Dermis microvascular lymphatic vessel endothelial cell (primary cell): ENCODE measurements at regions not wholly inside any gene's neighbourhood (a gene's known extent, or its start where the extent isn't known, plus 50 kb on each side); places are given as distances from the start of the nearest gene placed in this dataset.
"Not testable (repeated sequence)": the region's sequence is repeated elsewhere in the genome, so short reads cannot be mapped to it uniquely, and the experiment has no call there.

Experiments used
- DNase-seq, 2 donors: peaks; one replicate each; pipeline versions ENCODE4 v3.0.0 to v3.0.0-alpha.2; 2010; ENCODE audit warnings: low read depth in 2 of 2

DNA sequence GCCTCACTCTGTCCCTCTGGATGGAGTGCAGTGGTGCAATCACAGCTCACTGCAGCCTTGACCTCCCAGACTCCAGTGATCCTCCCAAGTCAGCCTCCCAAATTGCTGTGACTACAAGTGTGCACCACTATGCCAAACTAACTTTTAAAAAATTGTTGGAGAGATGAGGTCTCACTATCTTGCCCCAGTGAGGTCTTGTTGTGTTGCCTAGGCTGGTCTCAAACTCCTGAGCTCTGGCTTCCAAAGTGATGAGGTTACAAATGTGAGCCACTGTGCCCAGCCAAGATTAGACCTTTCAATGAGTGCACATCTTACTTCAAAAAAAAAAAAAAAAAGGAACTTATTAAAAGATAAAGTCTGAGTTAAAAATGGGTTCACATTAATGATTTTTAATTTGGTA lies 1838.1 kb upstream of the DEFB115 start:
- DNase-seq, result no peak

DNA sequence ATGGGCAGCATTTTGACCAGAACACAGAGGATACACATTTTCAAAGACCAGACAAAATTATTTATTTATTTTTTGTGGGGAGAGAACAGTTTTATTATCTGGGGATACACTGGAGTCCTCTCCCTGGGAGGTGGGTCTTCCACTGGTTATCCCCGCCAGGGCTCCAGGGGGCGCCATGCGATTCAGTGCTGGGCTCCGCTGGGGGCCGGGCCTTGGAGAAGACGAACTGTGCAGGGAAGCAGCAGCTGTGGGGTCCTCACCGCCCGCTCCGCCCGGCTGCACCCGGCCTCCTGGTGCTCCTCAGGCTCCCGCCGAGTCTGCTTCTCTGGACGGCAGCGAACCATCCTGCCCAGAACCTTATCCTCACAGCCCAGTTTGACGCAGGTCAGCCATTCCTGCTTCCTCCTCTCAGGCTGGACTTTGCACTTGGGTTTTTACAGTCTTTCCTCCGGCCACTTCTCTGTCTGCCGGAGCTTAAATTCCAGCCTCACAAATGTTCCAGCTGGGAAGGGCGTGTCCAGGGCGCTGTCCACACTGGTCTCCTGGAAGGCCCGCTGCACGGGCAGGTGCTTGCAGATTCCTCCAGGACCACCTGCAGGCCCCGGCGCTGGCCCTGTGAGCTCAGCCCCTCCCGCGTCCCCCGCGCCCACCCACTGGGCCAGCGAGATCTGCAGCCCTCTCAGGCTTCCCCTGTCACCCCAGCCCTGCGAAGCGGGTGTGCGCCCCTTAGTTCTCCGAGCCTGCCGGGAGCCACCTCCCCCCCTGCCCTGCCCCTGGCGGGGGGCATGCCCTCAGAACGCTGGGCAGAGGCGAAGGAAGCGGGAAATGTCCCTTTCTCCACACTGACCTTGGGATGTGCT lies 1830.0 kb upstream of the DEFB115 start:
- no peak for DNase-seq

DNA sequence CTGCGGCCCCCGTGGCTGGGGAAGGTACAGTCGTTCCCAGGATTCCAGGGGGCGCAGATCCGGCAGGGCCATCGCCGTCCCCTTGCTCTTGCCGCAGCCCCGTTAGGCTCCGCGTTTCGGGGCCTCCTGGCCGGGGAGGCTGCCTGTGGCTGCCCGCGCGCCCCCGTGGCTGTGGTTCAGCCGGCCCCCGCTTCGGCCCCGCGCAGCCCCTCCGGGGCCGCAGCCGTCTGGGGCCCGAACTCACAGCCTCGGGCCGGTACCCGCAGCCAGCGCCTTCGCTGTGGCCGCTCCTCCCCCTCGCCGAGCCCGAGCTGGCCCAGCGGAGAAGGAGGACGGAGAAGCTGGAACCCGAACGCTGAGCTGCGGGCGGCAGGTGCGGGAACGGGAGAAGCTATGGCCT lies 1826.9 kb upstream of the DEFB115 start:
- no peak for DNase-seq

DNA sequence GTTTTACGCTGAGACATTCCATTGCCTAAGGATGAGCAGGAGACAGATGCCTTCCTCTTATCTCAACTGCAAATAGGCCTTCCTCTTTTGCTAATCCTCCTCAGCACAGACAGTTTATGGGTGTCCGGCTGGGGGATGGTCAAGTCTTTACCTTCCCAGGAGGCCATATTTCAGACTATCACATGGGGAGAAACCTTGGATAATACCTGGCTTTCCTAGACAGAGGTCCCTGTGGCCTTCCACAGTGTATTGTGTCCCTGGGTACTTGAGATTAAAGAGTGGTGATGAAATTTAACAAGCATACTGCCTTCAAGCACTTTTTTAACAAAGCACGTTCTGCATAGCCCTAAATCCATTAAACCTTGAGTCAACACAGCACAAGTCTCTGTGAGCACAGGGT lies 1816.7 kb upstream of the DEFB115 start:
- not testable (repeated sequence) for DNase-seq

DNA sequence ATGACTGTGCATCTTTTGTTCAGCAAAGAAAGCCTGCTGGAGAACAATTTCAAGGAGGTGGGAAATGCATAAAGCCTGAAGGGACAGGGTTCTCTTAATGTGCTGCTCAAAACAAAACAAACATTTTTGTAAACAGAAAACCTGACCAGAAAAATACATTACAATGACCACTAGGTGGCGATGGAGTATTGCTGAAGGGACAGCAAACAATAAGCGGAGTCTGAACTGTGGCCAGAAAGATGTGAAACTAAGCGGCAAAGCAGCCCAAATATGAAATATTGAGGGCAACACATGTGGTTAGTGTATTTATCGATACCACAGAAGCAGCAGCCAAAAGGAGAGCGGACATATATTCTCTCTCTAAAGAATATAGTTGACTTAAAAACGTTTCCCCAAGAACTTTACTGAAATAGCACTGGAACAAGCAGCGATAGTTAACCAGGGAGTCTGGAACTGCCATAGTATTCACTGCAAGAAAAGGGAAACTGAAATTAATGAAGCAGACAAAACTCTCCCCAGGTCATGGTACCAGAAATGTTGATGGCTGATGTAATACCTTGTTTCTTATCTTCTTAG lies 1814.2 kb upstream of the DEFB115 start:
- peak; percentile 1 to 42 for DNase-seq

DNA sequence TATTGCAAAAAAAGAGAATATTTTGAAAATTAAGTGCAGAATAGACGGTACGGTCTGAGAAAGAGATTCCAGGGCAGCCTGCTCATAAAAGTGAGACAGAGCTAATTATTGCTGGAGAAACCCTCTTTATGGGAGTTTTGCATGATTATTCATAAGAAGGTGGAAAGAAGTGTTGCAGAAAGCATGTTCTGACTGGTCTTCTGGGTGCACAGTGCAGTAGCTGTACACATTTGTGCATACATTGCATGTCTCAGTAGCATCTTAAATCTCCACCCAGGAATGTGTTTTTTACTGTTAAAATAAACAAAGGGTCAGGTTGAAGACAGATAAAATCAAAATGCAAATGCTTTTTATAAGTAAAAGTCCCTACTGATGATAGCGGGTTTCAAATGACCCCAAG lies 1813.6 kb upstream of the DEFB115 start:
- DNase-seq, result no peak

DNA sequence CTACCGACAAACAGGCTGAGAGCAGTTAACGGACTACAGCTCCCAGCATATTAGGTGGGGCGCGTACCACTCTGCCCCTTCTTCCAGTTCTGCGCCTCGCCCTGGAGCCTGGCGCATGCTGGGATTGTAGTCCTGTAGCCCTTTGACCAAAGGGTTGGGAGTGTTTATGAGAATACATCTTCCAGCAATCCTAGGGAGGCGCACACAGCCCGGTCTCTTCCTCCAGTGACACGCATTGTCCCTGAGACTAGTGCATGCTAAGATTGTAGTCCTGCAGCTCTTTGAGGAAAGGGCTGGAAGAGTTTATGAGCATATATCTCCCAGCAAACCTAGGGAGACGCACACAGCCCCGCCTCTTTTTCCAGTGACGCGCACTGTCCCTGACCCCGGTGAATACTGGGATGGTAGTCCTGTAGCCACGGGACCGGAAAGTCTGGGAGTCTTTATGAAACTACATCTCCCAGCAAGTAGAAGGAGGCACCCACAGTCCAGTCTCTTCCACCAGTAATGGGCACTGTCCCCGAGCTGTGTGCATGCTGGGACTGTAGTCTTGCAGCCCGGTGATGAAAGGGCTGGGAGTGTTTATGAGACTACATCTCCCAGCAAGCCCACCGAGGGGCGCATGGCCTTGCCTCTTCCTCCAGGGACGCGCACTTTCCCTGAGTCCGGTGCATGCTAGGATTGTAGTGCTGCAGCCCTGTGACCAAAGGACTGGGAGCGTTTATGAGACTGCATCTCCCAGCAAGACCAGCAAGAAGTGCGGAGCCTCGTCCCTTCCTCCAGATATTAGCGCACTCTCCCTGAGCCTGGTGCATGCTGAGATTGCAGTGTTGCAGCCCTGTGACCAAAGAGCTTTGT lies 1812.2 kb upstream of the DEFB115 start:
- DNase-seq, result peak; percentile 16 to 75

DNA sequence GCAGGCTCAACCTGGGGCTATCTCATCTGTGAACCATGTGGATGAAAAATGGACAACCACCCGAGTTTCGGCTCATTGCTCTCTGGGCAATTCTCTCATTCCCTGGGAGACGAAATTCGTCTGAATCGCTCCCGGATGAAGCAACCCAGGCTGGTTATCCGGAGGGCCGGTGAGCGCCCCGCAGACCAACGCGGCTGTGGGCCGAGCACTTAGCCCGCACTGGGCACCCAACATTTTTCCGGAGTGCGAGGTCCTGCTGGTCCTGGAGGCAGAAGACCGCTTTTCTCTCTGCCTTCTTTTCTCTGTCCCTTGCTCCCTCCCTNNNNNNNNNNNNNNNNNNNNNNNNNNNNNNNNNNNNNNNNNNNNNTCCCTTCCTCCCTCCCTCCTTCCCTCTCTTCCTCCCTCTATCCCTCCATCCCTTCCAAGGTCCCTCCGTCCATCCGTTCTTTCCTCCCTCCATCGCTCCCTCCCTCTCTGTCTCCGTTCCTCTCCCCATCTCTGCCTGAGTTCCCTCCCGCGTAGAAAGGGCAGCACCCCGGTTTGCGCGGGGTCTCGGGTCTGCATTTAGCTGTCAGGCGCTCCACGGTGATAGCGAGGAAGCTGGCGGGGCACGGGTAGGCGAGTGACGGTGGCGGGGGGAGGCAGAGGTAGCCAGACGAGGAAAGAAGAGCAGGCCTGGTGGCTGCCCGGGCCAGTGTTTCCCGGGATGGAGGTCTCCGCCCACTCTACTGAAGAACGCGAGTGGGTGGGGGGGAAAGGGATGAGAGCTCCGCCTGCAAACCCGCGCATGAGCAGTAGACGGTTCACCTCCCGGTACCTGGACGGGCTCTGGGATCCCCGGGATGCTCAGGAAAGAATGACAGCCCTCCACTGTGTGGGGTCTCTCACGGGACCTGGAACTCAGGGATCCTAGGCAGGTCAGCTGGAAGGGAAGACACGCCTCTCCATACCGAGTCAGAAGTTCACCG lies 1809.7 kb upstream of the DEFB115 start:
- DNase-seq, result not testable (repeated sequence)

DNA sequence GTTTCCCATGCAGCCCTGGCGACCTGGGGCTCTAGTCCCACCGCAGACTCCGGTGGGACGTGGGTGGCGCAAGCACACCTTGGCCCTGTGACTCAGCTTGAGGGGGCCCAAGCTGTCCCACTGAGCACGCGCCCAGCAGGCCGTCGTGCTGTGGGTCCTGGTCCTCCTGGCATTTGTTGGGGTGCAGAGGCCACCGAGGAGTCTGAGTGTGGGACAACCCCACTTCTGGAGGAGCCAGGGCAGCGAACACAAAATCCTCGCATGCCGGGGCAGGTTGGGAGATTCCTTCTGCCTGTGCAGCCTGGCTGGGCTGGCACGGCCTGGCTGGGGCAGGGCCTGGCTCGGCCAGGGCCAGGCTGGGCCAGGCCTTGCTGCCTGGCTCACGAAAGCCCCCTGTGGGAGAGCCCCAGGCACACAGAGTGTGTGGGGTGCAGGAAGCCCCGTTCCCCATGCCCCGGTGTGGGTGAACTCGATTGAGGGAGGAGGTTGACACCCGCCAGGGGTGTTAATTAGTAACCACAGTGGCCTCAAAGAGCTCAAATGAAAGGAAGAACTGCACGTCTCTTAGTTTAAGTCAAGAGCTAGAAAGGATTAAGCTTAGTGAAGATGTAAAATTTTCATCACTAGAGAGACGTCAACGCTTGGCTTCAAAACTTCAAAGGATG lies 1808.5 kb upstream of the DEFB115 start:
- DNase-seq, result no peak

DNA sequence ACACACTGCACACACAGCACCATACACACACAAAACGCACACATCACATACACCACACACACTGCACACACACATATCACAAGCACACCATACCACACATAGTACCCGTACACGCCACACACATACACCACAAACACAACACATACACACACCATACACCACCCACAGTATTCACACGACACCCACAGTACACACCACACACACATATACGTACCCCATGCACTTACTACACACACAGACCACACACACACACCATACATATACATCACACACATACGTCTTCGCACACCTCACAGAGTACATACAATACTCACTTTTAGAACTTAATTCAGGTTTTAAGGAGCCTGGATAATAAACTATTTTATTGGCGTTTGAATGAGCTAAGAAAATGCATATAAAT lies 1805.3 kb upstream of the DEFB115 start:
- DNase-seq, result no peak

DNA sequence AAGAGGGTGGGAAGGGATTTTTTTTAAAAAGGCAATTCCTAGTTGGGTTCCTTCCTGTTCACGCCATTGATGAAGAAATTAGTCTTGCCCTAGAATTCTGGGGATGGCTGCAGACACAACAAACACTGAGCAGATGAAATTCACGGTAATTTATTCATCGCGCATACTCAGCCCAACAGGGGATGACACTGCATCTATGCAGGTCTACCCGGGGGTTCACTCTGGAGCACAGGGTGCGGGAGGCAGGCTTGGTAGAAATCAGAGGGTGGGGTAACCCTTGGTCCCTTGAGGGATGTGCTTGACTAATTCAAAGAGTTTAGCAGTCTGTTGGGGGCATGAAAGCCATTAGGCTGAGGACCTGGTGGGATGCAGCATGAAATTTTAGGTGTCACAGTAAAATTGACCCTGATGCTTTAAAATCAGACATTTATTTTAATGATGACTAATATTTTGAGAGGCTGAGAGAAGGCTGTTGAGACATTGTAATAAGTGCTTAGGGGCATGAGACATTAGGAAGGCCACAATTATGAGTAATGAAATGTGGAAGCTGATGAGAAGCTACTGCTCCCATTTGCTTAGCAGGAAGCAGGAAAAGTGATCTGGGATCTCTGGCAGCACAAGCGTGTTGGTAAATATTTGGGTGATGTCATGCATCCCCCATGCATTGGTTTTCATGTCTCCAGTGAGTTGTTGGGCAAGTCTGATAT lies 1800.3 kb upstream of the DEFB115 start:
- not testable (repeated sequence) for DNase-seq

DNA sequence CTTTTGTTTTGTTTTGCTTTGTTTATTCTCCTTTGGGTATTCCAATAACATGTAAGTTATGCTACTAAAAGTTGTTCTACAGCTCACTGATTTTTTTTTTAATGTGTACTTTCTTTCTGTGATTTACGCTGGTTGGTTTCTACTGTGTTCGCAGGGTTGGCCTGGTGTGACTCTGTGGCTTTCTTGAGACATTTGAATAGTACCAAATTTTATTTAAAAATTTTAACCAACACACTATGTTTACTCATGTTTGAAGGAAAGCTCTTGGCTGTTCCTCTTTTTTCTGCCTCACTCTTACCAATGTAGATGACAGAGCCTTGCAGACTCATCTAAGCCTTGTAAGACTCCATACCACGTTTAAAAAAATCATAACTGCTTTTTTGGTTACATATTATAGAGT lies 1784.9 kb upstream of the DEFB115 start:
- no peak for DNase-seq

DNA sequence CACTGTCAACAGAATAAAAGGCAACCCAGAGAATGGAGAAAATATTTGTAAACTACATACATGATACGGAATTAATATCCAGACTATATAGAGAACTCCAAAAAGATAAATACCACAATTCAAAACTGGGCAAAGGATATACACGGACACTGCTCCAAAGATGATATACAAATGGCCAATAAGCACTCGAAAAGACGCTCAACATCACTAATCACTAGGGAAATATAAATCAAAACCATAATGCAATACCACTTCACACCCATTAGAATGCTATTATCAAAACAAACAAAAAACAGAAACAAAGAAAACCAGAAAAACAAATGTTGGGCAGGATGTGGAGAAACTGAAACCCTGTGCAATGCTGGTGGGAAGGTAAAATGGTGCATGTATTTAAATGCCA lies 1764.6 kb upstream of the DEFB115 start:
- not testable (repeated sequence) for DNase-seq

DNA sequence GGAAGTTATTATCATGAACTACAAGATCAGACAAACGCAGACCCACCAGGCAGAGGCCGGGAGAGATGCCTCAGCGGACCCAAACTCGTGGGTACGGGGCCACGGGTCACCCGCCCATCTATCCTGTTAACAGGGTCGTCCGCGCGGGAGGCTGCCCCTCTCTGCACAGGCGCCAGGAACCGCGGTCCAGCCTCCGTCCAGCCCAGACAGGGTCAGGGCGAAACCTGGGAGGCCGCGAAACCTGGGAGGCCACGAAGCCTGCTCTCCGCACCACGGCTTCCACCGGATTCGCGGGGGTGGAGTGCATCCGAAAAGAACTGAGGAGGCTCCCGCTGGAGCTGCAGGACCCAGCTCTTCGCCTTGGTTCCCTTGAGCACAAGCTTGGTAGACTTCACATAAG lies 1760.7 kb upstream of the DEFB115 start:
- not testable (repeated sequence) for DNase-seq

DNA sequence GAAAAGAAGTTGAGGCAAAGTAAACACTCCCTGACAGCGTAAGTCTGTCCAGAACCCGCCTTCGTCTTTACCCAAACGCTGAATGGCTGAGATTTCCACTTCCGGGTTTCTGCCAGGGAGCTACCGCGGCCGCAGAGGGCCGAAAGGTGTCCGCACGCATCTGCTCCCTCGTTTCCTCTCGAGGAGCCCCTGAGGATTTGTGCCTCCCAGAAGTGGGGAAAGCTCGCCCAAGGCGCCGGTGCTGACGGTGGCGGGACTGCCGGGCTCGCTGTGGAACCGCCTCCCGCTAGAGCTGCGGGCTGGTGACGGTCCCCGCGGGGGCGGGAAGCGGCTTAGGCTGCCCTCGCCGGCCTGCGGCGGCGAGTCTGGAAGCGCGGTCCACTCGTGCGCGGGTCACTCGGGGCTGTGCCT lies 1760.2 kb upstream of the DEFB115 start:
- no peak for DNase-seq

DNA sequence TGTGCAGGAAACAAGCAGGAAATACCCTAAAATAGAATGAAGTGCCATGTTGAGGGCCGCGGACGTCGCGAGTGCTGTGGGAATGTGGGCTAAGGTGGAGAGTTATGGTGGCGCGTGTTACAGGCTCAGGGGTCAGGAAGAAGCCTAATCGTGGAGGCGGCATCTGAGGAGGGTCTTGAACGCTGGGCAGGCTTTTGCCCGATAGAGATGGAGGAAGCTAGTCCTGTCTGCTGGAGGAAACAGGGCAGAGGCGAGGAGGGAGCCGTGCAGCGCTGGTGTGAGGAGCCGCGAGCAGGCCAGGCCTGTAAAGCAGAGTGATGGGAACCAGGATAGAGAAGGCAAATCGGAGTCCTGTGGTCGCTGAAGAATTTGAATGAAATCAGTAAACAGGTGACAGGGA lies 1759.8 kb upstream of the DEFB115 start:
- not testable (repeated sequence) for DNase-seq

DNA sequence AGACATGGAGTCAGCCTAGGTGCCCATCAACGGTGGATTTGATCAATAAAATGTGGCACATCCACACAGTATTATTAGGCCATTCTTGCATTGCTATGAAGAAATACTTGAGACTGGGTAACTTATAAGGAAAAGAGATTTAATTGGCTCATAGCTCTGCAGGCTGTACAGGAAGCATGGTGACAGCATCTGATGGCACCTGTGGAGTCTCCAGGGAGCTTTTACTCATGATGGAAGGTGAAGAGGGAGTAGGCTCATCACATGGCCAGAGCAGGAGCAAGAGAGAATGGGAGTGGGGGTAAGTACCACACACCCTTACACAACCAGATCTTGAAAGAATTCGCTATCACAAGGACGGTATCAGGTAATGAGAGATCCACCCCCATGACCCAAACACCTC lies 1756.7 kb upstream of the DEFB115 start:
- not testable (repeated sequence) for DNase-seq

DNA sequence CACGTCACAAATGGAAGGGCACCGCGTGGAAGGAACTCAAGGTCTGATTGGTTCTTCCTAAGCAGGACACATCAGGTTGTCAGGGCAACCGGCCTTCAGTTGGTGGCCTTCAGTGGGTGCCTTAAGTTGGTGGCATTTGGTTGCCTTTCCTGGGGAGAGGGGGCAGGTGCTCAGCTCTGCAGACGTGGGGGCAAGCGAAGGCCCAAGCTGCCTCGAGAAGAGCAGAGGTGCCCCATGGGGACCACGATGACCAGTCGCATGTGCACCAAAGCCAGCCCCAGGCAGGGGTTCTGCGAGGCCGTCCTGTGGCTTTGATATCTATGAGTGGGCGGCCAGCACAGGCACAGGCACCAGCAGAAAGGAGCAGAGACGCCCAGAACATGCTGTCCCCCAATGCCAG lies 1742.8 kb upstream of the DEFB115 start:
- DNase-seq, result not testable (repeated sequence)

DNA sequence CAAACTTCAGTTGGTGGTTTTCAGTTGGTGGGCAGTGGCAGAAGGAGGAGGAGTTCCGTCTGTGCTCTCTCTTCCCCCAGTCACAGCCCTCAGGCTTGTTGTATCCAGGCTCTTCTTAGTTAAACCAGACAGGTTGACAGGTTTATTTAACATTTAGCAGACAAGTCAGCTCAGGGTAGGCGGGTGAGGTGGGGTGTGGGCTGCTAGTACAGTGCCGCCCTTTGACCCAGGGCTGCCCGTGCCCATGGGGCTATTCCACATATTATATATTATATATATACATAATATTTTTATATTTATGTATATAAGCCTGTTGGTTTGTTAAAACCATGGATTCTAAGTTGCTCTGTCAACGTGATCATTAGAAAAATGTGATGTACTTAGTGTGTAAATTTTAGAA lies 1740.6 kb upstream of the DEFB115 start:
- DNase-seq, result not testable (repeated sequence)
